ENCODE measurements at regions not wholly inside any gene's neighbourhood (a gene's known extent, or its start where the extent isn't known, plus 50 kb on each side); places are given as distances from the start of the nearest gene placed in this dataset.

- Histone ChIP-seq H3K4me1 (no peaks in the 10 kb centered on the region), H3K27ac (no peak overlapping the region), H3K9me3 (no peaks in the 10 kb centered on the region), H3K27me3 (peaks cover 0 to 36% (median 0%) of the 10 kb centered on the region in 7 donors), H3K4me3 (no peak overlapping the region), H3K36me3 (no peaks in the 10 kb centered on the region)
- WGBS, 2 donors = 69 to 80% methylated on average over 1 of the region's 1 CpG
- intact Hi-C loops (cut with DNase I) = no loop called here
- no peak for TF ChIP-seq CTCF (IDR thresholded peaks at IDR 0.05)
- ATAC-seq = no peak
- DNase-seq = no peak
These were observed 59.2 kb upstream of the TMEM164 start for GRCh38 chrX:109943740-109944092.

- H3K36me3 ChIP-seq = no peaks in the 10 kb centered on the region
- no peak for TF ChIP-seq CTCF (IDR thresholded peaks at IDR 0.05)
- peak overlapping the region in 3 of 10 donors; percentile 39 to 52 (median 48) for H3K27ac ChIP-seq
- H3K9me3 ChIP-seq = no peaks in the 10 kb centered on the region
- intact Hi-C loops (cut with DNase I) = no loop called here
- ATAC-seq (peak in 6 of 8 donors; percentile 43 to 86 (median 78)), DNase-seq (peak in 1 of 2 donors; percentile 4)
- H3K4me1 ChIP-seq = peaks cover 0 to 13% (median 4%) of the 10 kb centered on the region in 9 donors
- WGBS, 2 donors = 62 to 69% methylated on average over 2 of the region's 2 CpGs
- H3K4me3 ChIP-seq = no peak overlapping the region
- peaks cover 0 to 14% (median 0%) of the 10 kb centered on the region in 7 donors for H3K27me3 ChIP-seq
These were observed 50.9 kb upstream of the TMEM164 start for GRCh38 chrX:109952050-109952449.

- ATAC-seq = peak in 2 of 8 donors; percentile 27 to 28
- DNase-seq = peak in 1 of 2 donors; percentile 4
- no peaks in the 10 kb centered on the region for H3K9me3 ChIP-seq
- peaks cover 0 to 13% (median 4%) of the 10 kb centered on the region in 9 donors for H3K4me1 ChIP-seq
- H3K36me3 ChIP-seq = no peaks in the 10 kb centered on the region
- H3K4me3 ChIP-seq = no peak overlapping the region
- intact Hi-C loops (cut with DNase I) = no loop called here
- H3K27ac ChIP-seq = peak overlapping the region in 1 of 10 donors; percentile 52
- H3K27me3 ChIP-seq = peaks cover 0 to 10% (median 0%) of the 10 kb centered on the region in 7 donors
- no peak for TF ChIP-seq CTCF (IDR thresholded peaks at IDR 0.05)
- WGBS, 2 donors = 81% methylated on average over 4 of the region's 4 CpGs
These were observed 49.7 kb upstream of the TMEM164 start for GRCh38 chrX:109952985-109953905.
